Mammary epithelial cell (primary cell): ENCODE measurements at regions not wholly inside any gene's neighbourhood (a gene's known extent, or its start where the extent isn't known, plus 50 kb on each side); places are given as distances from the start of the nearest gene placed in this dataset.

Source experiments
- CTCF ChIP-seq, 2 donors: IDR thresholded peaks in 1 of 2; conservative IDR thresholded peaks in 1 of 2; 2 replicates each; pipeline ENCODE4 v1.5.1; 2011 to 2012; ENCODE audit warnings: inconsistent platforms in 2 of 2, low read length in 2 of 2, mild to moderate bottlenecking in 2 of 2, control low read depth in 1 of 2, low read depth in 1 of 2; ENCODE audit not compliant: insufficient read depth in 1 of 2; ENCODE audit errors: extremely low read depth in 1 of 2
- EZH2 ChIP-seq: IDR thresholded peaks from 2 replicates; pipeline ENCODE4 v1.6.1; 2012; ENCODE audit warnings: low read length, inconsistent platforms, borderline replicate concordance

GRCh38 chr2:62291052-62291451 lies 95.1 kb downstream of the B3GNT2 start:
- TF ChIP-seq CTCF (conservative IDR thresholded peaks at IDR 0.05 in 1 of 2, IDR thresholded peaks at IDR 0.05 in 1 of 2; ENCODE audit: extremely low read depth in 1 of 2, insufficient read depth in 1 of 2, low read depth in 1 of 2, low read length in 2 of 2) (no peak), EZH2 (no peak)
